ENCODE measurements at regions not wholly inside any gene's neighbourhood (a gene's known extent, or its start where the extent isn't known, plus 50 kb on each side); places are given as distances from the start of the nearest gene placed in this dataset.

- TF ChIP-seq FOXA2 (IDR thresholded peaks at IDR 0.05) (no peak), JUND (IDR thresholded peaks at IDR 0.05) (no peak), REST (IDR thresholded peaks at IDR 0.05) (no peak), TAF1 (conservative IDR thresholded peaks at IDR 0.05) (no peak), RAD21 (IDR thresholded peaks at IDR 0.05) (no peak), GABPA (IDR thresholded peaks at IDR 0.05 in 1 of 2, conservative IDR thresholded peaks at IDR 0.05 in 1 of 2) (no peak), RXRA (IDR thresholded peaks at IDR 0.05) (no peak), EGR1 (IDR thresholded peaks at IDR 0.05; ENCODE audit: low read depth in 2 of 2) (no peak)
- TF ChIP-seq, protein P1, sequence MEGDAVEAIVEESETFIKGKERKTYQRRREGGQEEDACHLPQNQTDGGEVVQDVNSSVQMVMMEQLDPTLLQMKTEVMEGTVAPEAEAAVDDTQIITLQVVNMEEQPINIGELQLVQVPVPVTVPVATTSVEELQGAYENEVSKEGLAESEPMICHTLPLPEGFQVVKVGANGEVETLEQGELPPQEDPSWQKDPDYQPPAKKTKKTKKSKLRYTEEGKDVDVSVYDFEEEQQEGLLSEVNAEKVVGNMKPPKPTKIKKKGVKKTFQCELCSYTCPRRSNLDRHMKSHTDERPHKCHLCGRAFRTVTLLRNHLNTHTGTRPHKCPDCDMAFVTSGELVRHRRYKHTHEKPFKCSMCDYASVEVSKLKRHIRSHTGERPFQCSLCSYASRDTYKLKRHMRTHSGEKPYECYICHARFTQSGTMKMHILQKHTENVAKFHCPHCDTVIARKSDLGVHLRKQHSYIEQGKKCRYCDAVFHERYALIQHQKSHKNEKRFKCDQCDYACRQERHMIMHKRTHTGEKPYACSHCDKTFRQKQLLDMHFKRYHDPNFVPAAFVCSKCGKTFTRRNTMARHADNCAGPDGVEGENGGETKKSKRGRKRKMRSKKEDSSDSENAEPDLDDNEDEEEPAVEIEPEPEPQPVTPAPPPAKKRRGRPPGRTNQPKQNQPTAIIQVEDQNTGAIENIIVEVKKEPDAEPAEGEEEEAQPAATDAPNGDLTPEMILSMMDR (IDR thresholded peaks at IDR 0.05; ENCODE audit: low read depth, low read length, missing input control), result no peak
- TF ChIP-seq, protein P2, sequence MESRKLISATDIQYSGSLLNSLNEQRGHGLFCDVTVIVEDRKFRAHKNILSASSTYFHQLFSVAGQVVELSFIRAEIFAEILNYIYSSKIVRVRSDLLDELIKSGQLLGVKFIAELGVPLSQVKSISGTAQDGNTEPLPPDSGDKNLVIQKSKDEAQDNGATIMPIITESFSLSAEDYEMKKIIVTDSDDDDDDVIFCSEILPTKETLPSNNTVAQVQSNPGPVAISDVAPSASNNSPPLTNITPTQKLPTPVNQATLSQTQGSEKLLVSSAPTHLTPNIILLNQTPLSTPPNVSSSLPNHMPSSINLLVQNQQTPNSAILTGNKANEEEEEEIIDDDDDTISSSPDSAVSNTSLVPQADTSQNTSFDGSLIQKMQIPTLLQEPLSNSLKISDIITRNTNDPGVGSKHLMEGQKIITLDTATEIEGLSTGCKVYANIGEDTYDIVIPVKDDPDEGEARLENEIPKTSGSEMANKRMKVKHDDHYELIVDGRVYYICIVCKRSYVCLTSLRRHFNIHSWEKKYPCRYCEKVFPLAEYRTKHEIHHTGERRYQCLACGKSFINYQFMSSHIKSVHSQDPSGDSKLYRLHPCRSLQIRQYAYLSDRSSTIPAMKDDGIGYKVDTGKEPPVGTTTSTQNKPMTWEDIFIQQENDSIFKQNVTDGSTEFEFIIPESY (IDR thresholded peaks at IDR 0.05), result no peak
- TF ChIP-seq, protein P3, sequence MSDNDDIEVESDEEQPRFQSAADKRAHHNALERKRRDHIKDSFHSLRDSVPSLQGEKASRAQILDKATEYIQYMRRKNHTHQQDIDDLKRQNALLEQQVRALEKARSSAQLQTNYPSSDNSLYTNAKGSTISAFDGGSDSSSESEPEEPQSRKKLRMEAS (IDR thresholded peaks at IDR 0.05), result no peak
These were observed 148.9 kb downstream of the SUDS3 start for GRCh38 chr12:118525216-118525615.
